NB4 (cell line): ENCODE measurements at regions not wholly inside any gene's neighbourhood (a gene's known extent, or its start where the extent isn't known, plus 50 kb on each side); places are given as distances from the start of the nearest gene placed in this dataset.

Experiments
- DNase-seq: peaks from one replicate; pipeline ENCODE4 v3.0.0; 2010; ENCODE audit warnings: low read depth
- H3K4me3 ChIP-seq: one replicate; pipeline ENCODE4 v1.5.1; 2011; ENCODE audit warnings: mild to moderate bottlenecking, low read depth, low read length, moderate library complexity
- CTCF ChIP-seq: IDR thresholded peaks from one replicate; pipeline ENCODE4 v1.5.1; 2012; ENCODE audit warnings: low read depth, low read length
- MAX ChIP-seq: IDR thresholded peaks from 2 replicates; pipeline ENCODE4 v1.6.1; 2011; ENCODE audit warnings: low read depth, low read length
- MYC ChIP-seq: IDR thresholded peaks from 2 replicates; pipeline ENCODE4 v1.6.1; 2011; ENCODE audit warnings: low read depth, low read length
- POLR2A ChIP-seq: IDR thresholded peaks from 2 replicates; pipeline ENCODE4 v1.6.1; 2011; ENCODE audit warnings: mild to moderate bottlenecking; ENCODE audit not compliant: insufficient read length; ENCODE audit errors: extremely low read depth

- TF ChIP-seq MYC: no peak
- no peak for TF ChIP-seq MAX
- no peak for TF ChIP-seq POLR2A
- TF ChIP-seq CTCF: no peak
- no peak overlapping the region for H3K4me3 ChIP-seq
- DNase-seq: no peak
These were observed 395.8 kb upstream of the ADAMTSL1 start for GRCh38 chr9:18077941-18078678.

- DNase-seq: no peak
- H3K4me3 ChIP-seq: no peak overlapping the region
- TF ChIP-seq CTCF (no peak), MAX (no peak), MYC (no peak), POLR2A (no peak)
These were observed 381.8 kb upstream of the ADAMTSL1 start for GRCh38 chr9:18092138-18092537.

- TF ChIP-seq CTCF: no peak
- no peak for TF ChIP-seq MAX
- TF ChIP-seq POLR2A: no peak
- no peak for TF ChIP-seq MYC
- no peak overlapping the region for H3K4me3 ChIP-seq
- no peak for DNase-seq
These were observed 367.9 kb upstream of the ADAMTSL1 start for GRCh38 chr9:18106006-18106560.

GRCh38 chr9:18109675-18110074 is 364.3 kb upstream of the ADAMTSL1 start:
- H3K4me3 ChIP-seq: no peak overlapping the region
- TF ChIP-seq POLR2A: no peak
- no peak for TF ChIP-seq MYC
- TF ChIP-seq CTCF: no peak
- TF ChIP-seq MAX: no peak
- no peak for DNase-seq

GRCh38 chr9:18111146-18111545 is 362.8 kb upstream of the ADAMTSL1 start:
- no peak for DNase-seq
- TF ChIP-seq MAX (no peak), POLR2A (no peak), MYC (no peak), CTCF (no peak)
- H3K4me3 ChIP-seq: no peak overlapping the region
